Stimulated activated CD4-positive, alpha-beta T cell treated with anti-CD3 and anti-CD28 coated beads, TNF-alpha, amount 100 ng/mL, for 48 hours (primary cell): ENCODE measurements at regions not wholly inside any gene's neighbourhood (a gene's known extent, or its start where the extent isn't known, plus 50 kb on each side); places are given as distances from the start of the nearest gene placed in this dataset.
A peak's percentile ranks its signal among the peaks of the same experiment; 100 is the strongest.

Experiments
- DNase-seq, 3 donors: peaks; one replicate each; pipeline ENCODE4 v3.0.0-alpha.2; 2020; ENCODE audit warnings: low read depth in 3 of 3

DNA sequence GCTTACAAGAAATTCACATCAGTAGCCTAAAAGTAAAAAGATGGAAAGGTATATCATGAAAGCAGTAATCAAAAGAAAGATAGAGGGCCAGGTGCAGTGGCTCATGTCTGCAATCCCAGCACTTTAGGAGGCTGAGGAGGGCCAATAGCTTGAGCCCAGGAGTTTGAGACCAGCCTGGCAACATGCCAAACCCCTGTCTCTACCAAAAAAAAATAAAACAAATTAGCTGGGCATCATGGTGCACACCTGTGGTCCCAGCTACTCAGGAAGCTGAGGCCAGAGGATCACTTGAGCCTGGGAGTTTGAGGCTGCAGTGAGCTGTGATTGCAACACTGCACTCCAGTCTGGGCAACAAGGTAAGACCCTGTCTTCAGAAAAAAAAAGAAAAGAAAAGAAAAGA, 55.5 kb downstream of the GSPT2 start:
- no peak for DNase-seq

DNA sequence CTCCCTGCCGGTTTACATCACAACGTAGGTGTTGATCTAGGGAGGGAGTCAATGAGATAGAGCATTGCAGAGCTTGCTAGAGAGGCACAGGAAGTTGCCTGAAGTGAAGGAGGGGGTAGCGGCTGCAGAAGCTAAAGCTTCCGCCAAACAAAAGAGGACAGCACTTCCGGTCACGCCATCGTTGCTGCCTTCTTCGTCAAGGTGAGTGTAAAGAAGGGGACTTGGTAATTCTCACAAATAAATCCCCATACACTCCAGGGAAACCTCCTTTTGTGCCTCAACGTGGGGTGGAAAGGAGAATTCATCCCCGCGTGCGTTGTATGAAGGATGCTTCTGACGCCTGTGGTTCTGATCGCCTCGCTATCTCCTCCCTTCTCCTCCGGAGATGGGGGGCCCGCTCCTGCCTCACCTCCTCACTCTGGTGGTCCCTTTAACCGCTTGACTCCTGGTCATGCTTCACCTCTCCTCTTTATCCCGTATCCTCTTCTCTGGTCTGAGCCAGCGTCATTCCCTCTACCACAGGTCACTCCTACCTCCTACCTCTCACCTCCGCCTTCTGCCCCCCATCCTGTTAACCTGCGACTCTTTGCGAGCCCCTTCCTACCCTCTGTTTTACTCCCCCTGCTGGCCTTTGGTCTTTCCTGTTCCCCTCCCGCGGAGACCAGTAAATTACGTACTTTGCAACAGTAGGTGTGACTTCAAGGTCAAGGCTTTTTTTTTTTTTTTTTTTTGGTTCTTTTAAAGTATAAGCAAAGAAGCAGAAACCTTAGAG, 59.9 kb downstream of the GSPT2 start:
- peak; percentile 7 to 47 (median 19) for DNase-seq

- no peak for DNase-seq
Observed at GRCh38 chrX:51803833-51804232, 60.6 kb downstream of the GSPT2 start.

GRCh38 chrX:51804741-51805140, 61.5 kb downstream of the GSPT2 start:
- DNase-seq: no peak

- DNase-seq: no peak
Observed at GRCh38 chrX:51813886-51814460, 70.7 kb downstream of the GSPT2 start.

DNA sequence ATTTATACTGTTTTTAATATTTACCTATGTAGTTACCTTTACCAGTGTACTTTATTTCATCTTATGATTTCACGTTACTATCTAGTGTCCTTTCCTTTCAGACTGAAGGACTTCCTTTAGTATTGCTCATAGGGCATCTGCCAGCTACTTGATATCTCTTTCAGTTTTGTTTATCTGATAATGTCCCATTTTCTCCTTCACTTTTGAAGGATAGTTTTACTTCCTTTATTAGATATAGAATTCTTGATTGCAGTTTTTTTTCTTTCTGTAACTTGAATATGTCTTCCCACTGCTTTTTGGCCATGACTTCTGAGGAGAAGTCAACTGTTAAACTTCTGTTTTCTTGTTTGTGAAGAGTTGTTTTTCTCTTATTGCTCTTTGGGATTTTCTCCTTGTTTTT, 69.4 kb upstream of the MAGED1 start:
- no peak for DNase-seq

DNA sequence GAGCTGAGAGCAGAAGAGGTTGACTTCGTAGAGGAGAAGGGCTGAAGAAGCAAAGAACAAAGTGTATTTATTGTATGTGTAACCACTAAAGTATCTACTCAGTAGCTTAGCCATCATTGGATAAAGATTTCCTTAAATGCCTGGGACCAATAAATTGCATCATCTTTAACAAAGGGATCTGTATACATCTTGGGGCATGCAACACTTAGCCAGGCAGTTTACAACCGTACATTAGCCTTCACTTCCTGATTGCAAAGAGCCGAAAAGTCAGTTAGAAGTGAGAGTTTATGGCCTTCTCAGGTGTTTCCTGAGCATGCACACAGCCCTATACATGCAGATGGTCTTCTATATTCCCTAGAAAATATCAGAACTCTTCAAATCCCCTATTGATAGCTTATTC, 68.0 kb upstream of the MAGED1 start:
- no peak for DNase-seq

DNA sequence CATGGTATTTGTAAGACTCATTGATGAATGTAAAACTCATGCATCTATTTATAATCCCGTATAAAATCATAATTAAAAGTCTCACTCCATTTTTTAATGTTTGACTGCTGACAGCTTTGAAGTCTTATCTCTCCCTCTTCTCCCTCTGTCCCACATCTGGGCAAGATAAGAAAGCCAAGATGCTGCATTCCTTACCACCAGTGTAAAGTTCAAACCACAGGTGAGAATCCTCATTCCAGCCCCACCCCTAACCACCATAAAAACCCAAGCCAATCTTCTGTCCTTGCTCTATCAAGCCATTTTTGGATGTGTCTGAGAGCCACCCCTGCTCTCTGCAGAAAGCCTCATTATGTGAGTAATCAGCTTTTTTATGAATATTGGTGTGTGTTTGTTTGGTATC, 59.3 kb upstream of the MAGED1 start:
- no peak for DNase-seq

- no peak for DNase-seq
Observed at GRCh38 chrX:51836823-51837222, 56.6 kb upstream of the MAGED1 start.

- DNase-seq: no peak
Observed at GRCh38 chrX:51837451-51837850, 56.0 kb upstream of the MAGED1 start.

DNA sequence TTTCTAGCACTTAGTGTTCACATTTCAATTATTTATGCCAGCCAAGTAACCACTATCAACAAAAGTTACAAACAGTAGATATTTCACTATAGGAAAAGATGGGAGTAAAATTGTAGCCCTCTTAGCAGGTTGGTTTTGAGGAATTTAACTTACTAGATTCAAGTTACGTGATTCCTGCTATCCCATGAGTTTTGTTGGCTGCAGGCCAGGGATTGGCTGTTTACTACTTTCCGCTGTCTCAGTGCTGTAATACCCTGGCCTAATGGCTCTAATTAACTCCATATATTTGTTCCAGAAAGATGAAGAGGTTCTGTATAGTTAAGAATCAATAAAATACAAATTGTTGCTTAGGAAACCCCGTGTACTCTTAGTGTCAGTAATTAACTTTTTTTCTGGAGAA, 55.5 kb upstream of the MAGED1 start:
- DNase-seq: no peak
